Thymus (tissue), 11 donors: ENCODE measurements at regions not wholly inside any gene's neighbourhood (a gene's known extent, or its start where the extent isn't known, plus 50 kb on each side); places are given as distances from the start of the nearest gene placed in this dataset.

ENCODE experiments used
- DNase-seq, 9 donors: peaks; one replicate each; pipeline ENCODE4 v3.0.0-alpha.2; 2013; ENCODE audit warnings: low spot score in 9 of 9, low read depth in 6 of 9, missing footprints in 1 of 9
- H3K27ac ChIP-seq, 2 donors: one replicate each; pipeline ENCODE4 v1.5.1; 2013; ENCODE audit warnings: control low read depth in 1 of 2, low read depth in 1 of 2, low read length in 1 of 2, mild to moderate bottlenecking in 1 of 2, moderate library complexity in 1 of 2
- H3K27me3 ChIP-seq, 2 donors: one replicate each; pipeline ENCODE4 v1.5.1; 2013; ENCODE audit warnings: low read length in 1 of 2; ENCODE audit not compliant: control insufficient read depth in 2 of 2, insufficient read depth in 1 of 2
- H3K36me3 ChIP-seq, 2 donors: one replicate each; pipeline ENCODE4 v1.5.1; 2013; ENCODE audit warnings: low read length in 1 of 2, mild to moderate bottlenecking in 1 of 2, moderate library complexity in 1 of 2; ENCODE audit not compliant: control insufficient read depth in 2 of 2, insufficient read depth in 2 of 2
- H3K4me1 ChIP-seq, 2 donors: one replicate each; pipeline ENCODE4 v1.5.1; 2013; ENCODE audit warnings: low read length in 2 of 2; ENCODE audit not compliant: control insufficient read depth in 2 of 2, insufficient read depth in 2 of 2
- H3K4me3 ChIP-seq, 2 donors: one replicate each; pipeline ENCODE4 v1.5.1; 2013; ENCODE audit warnings: low read length in 2 of 2, control low read depth in 1 of 2, mild to moderate bottlenecking in 1 of 2
- H3K9me3 ChIP-seq, 2 donors: one replicate each; pipeline ENCODE4 v1.5.1; 2013; ENCODE audit warnings: low read length in 1 of 2, mild to moderate bottlenecking in 1 of 2; ENCODE audit not compliant: control insufficient read depth in 2 of 2, insufficient read depth in 1 of 2
- WGBS: extraction: QIAGEN DNeasy Blood & Tissue Kit; methylation state at CpG from one replicate; pipeline ENCODE4 v1.1.7; 2013; 5-methylcytosine and 5-hydroxymethylcytosine counted together
- donor health status: healthy.

- Histone ChIP-seq H3K9me3 (no peaks in the 10 kb centered on the region), H3K4me3 (no peak overlapping the region), H3K27ac (no peak overlapping the region), H3K27me3 (no peaks in the 10 kb centered on the region), H3K4me1 (no peaks in the 10 kb centered on the region), H3K36me3 (no peaks in the 10 kb centered on the region)
- DNase-seq: no peak
Measured at GRCh38 chr11:91749251-91749650, 475.4 kb upstream of the FAT3 start.

DNA sequence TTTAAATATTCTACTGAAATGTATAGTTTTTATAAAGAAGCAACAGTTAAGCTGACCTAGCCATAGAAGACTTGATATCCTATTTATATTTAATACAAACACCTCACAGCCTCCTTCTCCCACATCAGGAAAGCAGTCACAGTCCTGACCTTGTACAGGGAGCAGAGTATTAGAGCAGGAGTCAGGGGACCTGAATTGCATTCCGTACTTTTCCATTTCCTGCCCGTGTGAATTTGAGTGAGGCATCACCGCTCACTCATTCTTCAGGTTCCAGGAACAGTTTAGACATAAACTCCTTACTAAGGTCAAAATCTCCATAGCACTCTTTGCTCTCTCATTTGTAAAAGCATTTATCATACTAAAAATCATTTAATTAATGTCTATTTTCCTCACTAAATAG lies 482.5 kb upstream of the FAT3 start:
- Histone ChIP-seq H3K36me3 (no peaks in the 10 kb centered on the region), H3K4me3 (no peak overlapping the region), H3K27me3 (no peaks in the 10 kb centered on the region), H3K4me1 (no peaks in the 10 kb centered on the region), H3K27ac (no peak overlapping the region), H3K9me3 (no peaks in the 10 kb centered on the region)
- 85% methylated on average over 3 of the region's 3 CpGs for WGBS
- no peak for DNase-seq

- no peaks in the 10 kb centered on the region for H3K9me3 ChIP-seq
- no peaks in the 10 kb centered on the region for H3K27me3 ChIP-seq
- H3K4me1 ChIP-seq: no peaks in the 10 kb centered on the region
- no peak overlapping the region for H3K27ac ChIP-seq
- H3K36me3 ChIP-seq: no peaks in the 10 kb centered on the region
- no peak for DNase-seq
- H3K4me3 ChIP-seq: no peak overlapping the region
- WGBS: 55% methylated on average over 6 of the region's 6 CpGs
Measured at GRCh38 chr11:91731051-91731450, 493.6 kb upstream of the FAT3 start.

DNA sequence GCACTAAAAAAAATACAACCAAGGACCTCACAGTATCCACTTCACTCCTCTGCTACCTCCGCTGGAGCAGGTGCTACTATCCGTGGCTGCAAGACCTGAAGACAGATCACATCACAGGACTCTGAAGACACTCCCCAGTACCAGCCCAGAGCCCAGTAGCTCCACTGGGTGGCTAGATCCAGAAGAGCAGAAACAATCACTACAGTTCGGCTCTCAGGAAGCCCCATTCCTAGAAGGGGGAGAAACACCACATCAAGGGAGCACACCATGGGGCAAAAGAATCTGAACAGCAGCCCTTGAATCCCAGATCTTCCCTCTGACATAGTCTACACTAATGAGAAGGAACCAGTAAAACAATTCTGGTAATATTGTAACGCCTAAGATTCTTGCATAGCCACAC lies 494.0 kb upstream of the FAT3 start:
- Histone ChIP-seq H3K27me3 (no peaks in the 10 kb centered on the region), H3K9me3 (no peaks in the 10 kb centered on the region), H3K27ac (no peak overlapping the region), H3K36me3 (no peaks in the 10 kb centered on the region), H3K4me3 (no peak overlapping the region), H3K4me1 (no peaks in the 10 kb centered on the region)
- 89% methylated on average over 4 of the region's 4 CpGs for WGBS
- no peak for DNase-seq

DNA sequence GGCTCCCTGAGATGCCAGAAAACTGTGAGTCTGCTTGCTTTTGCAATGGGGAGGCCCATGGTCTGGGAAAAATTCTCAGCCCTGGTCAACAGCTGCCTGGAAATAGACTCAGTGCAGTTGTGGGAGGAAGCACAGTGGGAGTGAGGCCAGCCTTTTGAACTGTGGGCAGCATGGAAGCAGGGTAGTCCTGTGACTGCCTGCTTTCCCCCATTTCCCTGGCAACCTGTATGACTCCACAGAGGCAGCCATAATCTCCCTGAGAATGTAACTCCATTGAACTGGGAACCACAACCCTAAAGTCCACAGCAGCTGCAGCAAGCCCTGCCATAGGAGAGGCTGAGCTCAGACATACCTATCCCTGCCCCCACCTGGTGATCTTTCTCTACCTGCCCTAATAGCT lies 494.6 kb upstream of the FAT3 start:
- H3K9me3 ChIP-seq: no peaks in the 10 kb centered on the region
- H3K4me1 ChIP-seq: no peaks in the 10 kb centered on the region
- H3K27ac ChIP-seq: no peak overlapping the region
- no peak overlapping the region for H3K4me3 ChIP-seq
- H3K27me3 ChIP-seq: no peaks in the 10 kb centered on the region
- DNase-seq: no peak
- no peaks in the 10 kb centered on the region for H3K36me3 ChIP-seq

GRCh38 chr11:91717169-91717568 lies 507.4 kb upstream of the FAT3 start:
- Histone ChIP-seq H3K4me1 (no peaks in the 10 kb centered on the region), H3K9me3 (no peaks in the 10 kb centered on the region), H3K36me3 (no peaks in the 10 kb centered on the region), H3K27me3 (no peaks in the 10 kb centered on the region), H3K27ac (no peak overlapping the region), H3K4me3 (no peak overlapping the region)
- 62% methylated on average over 5 of the region's 5 CpGs for WGBS
- DNase-seq: no peak

DNA sequence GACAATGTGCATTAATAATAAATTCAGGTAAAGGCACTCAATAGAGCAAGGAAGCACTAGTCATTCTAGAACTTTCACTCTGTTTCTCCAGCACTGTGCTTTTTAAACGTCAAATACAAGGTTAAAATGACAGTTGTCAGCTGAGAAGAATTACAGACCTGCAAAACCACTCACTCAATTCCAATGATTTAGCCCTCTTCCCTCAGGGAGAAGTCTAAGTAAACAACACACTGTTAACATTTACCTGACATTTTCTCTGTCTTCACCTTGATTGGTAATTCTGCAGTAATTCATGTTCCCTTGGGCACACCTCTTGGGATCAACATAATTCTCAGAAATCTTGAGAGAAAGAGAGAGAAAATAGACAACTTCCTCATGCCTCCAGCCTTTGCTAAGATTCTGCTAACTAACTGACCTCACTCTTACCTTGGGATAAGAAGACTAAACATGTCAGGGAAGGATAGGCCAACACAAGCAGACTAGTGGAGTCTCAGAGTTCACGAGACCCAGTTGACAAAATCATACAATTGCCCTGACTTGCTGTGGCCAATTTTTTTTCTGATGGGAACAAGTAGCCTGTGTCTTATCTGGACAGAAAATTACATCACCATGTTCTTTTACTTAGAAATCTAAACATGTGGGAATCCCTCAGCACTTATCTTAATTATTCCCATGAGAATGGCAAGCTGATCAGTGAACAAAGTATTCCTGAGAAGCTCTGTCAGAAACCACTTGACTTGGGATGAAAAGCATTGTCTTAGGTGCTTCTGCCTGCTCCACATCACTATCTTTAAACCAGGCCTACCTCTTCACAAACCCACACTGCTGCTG lies 516.8 kb upstream of the FAT3 start:
- H3K27ac ChIP-seq: no peak overlapping the region
- H3K36me3 ChIP-seq: no peaks in the 10 kb centered on the region
- no peaks in the 10 kb centered on the region for H3K4me1 ChIP-seq
- WGBS: 79% methylated on average over 2 of the region's 2 CpGs
- H3K27me3 ChIP-seq: no peaks in the 10 kb centered on the region
- no peak for DNase-seq
- H3K4me3 ChIP-seq: no peak overlapping the region
- H3K9me3 ChIP-seq: no peaks in the 10 kb centered on the region

DNA sequence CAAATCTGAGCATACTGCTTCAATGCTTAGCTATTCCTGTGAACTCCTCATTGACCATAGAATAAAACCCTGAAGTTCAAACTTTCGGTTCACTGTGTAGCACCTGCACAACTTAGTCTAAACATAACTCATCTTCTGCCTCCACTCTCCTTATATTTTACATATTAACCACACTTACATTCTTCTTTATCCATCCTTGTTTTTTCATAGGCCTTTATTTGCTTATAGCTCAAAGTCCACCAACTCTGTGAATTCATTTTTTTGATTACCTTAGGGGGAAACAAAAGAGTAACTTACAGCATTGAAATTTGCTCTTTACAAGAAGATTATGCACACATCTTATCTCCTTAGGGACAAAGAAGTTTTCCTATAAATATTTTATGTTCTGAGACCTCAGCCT lies 521.6 kb upstream of the FAT3 start:
- H3K4me3 ChIP-seq: no peak overlapping the region

DNA sequence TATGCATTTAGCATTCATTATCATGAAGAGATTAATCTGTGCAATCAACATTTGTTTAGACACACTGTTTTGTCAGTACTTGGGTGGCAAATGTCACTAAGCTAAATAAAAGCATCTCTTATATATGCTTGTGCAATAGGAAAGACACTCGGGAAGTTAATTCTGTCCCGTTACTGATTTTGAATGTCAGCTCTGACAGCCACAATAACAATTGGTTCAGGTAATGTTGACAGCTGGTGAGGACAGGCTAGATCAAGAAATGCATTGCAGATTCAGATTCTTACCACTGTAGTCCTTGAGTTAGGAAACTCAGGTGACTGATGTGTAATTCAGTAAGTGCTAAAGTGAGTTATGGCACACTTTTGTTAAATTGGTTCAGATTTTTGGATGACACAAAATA lies 523.8 kb upstream of the FAT3 start:
- no peaks in the 10 kb centered on the region for H3K4me1 ChIP-seq
- no peak overlapping the region for H3K27ac ChIP-seq
- 84% methylated on average over 2 of the region's 2 CpGs for WGBS
- no peaks in the 10 kb centered on the region for H3K27me3 ChIP-seq
- H3K4me3 ChIP-seq: no peak overlapping the region
- no peak for DNase-seq
- no peaks in the 10 kb centered on the region for H3K36me3 ChIP-seq
- H3K9me3 ChIP-seq: no peaks in the 10 kb centered on the region

More for the DNA sequence above, 521.6 kb upstream of the FAT3 start:
- H3K36me3 ChIP-seq: no peaks in the 10 kb centered on the region
- no peak overlapping the region for H3K27ac ChIP-seq
- DNase-seq: no peak
- no peaks in the 10 kb centered on the region for H3K27me3 ChIP-seq
- 89% methylated on average over 1 of the region's 1 CpG for WGBS
- no peaks in the 10 kb centered on the region for H3K4me1 ChIP-seq
- H3K9me3 ChIP-seq: no peaks in the 10 kb centered on the region
